ENCODE measurements at regions not wholly inside any gene's neighbourhood (a gene's known extent, or its start where the extent isn't known, plus 50 kb on each side); places are given as distances from the start of the nearest gene placed in this dataset.

DNA sequence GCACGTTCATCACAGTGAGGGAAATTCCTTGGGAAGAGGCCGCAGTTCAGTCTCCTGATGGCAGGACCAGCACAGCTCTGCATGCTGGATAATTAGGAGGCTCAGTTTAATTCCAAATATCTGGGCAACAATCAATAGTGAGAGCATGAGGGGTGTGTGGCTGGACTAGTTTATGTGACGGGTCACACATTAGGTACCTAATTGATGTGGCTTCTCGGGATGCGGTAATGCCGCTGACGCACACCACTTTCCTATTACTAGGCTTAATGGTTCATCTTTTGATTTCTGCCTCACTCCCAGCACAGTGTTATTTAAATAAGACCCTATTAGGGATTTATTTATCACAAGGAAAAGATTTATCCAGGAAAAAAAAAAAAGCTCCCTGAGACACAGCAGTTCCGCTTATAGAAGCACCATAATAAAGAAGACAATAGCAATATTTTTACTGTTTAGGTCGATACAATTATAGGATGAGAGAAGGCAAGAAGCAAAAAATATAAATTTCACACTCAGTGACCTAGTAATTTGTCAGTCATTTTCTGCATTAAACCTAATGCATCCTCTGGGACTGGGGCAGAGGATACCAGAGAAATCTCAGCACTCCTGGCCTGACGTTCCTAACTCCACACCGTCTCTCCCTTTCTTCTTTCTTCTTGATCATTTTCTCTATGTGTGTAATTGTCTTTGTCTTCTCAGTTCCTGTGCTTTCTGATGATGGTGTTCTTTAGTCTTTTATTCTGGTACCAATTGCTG, 264.7 kb upstream of the SLC14A2 start:
- 100% methylated on average over 1 of the region's 11 CpGs for WGBS (ENCODE audit: insufficient coverage)
- no peak overlapping the region for H3K4me3 ChIP-seq (ENCODE audit: low read length)
- no peak for DNase-seq

GRCh38 chr18:45352874-45353273, 262.4 kb upstream of the SLC14A2 start:
- Histone ChIP-seq H3K27me3 (ENCODE audit: control insufficient read depth, insufficient read depth, low read length) (no peaks in the 10 kb centered on the region), H3K27ac (ENCODE audit: low read length) (no peak overlapping the region), H3K4me1 (ENCODE audit: control insufficient read depth, insufficient read depth, low read length) (peaks cover 2% of the 10 kb centered on the region), H3K4me3 (ENCODE audit: low read length) (no peak overlapping the region), H3K9me3 (replicated peaks; ENCODE audit: control insufficient read depth, low read depth, low read length) (no peaks in the 10 kb centered on the region), H3K36me3 (ENCODE audit: control insufficient read depth, insufficient read depth, low read length) (no peaks in the 10 kb centered on the region)
- 89% methylated on average over 3 of the region's 5 CpGs for WGBS (ENCODE audit: insufficient coverage)
- DNase-seq: no peak

More for the DNA sequence above, 264.7 kb upstream of the SLC14A2 start:
- no peaks in the 10 kb centered on the region for H3K9me3 ChIP-seq (replicated peaks; ENCODE audit: control insufficient read depth, low read depth, low read length)
- H3K4me1 ChIP-seq (ENCODE audit: control insufficient read depth, insufficient read depth, low read length): peaks cover 2% of the 10 kb centered on the region
- H3K27ac ChIP-seq (ENCODE audit: low read length): no peak overlapping the region
- H3K36me3 ChIP-seq (ENCODE audit: control insufficient read depth, insufficient read depth, low read length): no peaks in the 10 kb centered on the region
- no peaks in the 10 kb centered on the region for H3K27me3 ChIP-seq (ENCODE audit: control insufficient read depth, insufficient read depth, low read length)

DNA sequence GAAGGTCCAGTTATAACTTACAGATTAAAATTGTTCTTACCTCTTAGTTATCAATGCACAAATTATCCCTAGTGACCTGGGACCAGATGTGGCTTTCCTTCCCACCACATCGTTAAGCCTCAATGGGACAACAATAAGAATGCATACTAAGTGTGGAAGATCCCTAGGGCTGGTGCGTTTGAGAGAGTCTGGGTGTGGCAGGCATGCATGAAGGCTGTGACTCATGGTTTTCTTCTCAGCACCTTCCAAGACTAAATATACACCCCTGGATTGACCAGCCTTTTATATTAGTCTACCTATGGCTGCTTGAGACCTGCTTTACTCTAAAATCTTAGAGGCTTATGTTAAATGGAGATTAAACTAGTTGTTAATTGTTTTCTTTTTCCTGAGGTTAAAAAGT, 261.7 kb upstream of the SLC14A2 start:
- peaks cover 5% of the 10 kb centered on the region for H3K4me1 ChIP-seq (ENCODE audit: control insufficient read depth, insufficient read depth, low read length)
- H3K9me3 ChIP-seq (replicated peaks; ENCODE audit: control insufficient read depth, low read depth, low read length): no peaks in the 10 kb centered on the region
- no peak for DNase-seq
- no peak overlapping the region for H3K27ac ChIP-seq (ENCODE audit: low read length)
- H3K4me3 ChIP-seq (ENCODE audit: low read length): no peak overlapping the region
- no peaks in the 10 kb centered on the region for H3K36me3 ChIP-seq (ENCODE audit: control insufficient read depth, insufficient read depth, low read length)
- WGBS (ENCODE audit: insufficient coverage): no CpG with 5 or more reads among the region's 2 CpGs
- no peaks in the 10 kb centered on the region for H3K27me3 ChIP-seq (ENCODE audit: control insufficient read depth, insufficient read depth, low read length)

DNA sequence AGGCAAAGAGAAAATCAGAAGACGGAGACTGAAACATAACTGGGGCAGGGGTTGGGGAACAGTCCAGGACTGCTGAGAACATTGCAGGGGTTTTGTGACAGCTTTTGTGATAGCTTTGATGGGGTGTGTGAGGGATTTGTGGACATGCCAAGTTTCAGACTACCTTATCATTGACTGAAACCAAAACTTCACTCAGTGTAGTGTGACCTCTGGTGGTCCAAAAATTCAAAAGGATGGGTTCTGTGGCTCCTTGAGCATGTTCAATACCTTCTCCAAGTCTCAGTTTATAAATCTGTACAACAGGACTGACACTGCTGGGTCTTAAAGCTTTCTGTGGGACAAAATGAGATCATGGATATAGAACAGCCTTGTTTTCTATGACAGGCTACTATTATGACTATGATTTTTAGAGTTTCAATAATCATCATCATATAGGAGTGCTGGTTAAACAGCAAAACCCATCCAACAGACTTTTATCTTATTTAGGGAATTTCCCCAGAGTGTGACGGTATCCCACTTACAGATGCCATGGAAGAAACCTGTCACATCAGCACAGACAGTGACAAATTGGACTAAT, 259.2 kb upstream of the SLC14A2 start:
- no peaks in the 10 kb centered on the region for H3K36me3 ChIP-seq (ENCODE audit: control insufficient read depth, insufficient read depth, low read length)
- H3K4me1 ChIP-seq (ENCODE audit: control insufficient read depth, insufficient read depth, low read length): peaks cover 16% of the 10 kb centered on the region
- H3K27ac ChIP-seq (ENCODE audit: low read length): no peak overlapping the region
- no peak overlapping the region for H3K4me3 ChIP-seq (ENCODE audit: low read length)
- no peaks in the 10 kb centered on the region for H3K27me3 ChIP-seq (ENCODE audit: control insufficient read depth, insufficient read depth, low read length)
- peak; percentile 46 for DNase-seq
- no peaks in the 10 kb centered on the region for H3K9me3 ChIP-seq (replicated peaks; ENCODE audit: control insufficient read depth, low read depth, low read length)
- WGBS (ENCODE audit: insufficient coverage): 75% methylated on average over 1 of the region's 2 CpGs

- WGBS (ENCODE audit: insufficient coverage): 70% methylated on average over 2 of the region's 5 CpGs
- Histone ChIP-seq H3K36me3 (ENCODE audit: control insufficient read depth, insufficient read depth, low read length) (no peaks in the 10 kb centered on the region), H3K27ac (ENCODE audit: low read length) (no peak overlapping the region), H3K27me3 (ENCODE audit: control insufficient read depth, insufficient read depth, low read length) (no peaks in the 10 kb centered on the region), H3K9me3 (replicated peaks; ENCODE audit: control insufficient read depth, low read depth, low read length) (no peaks in the 10 kb centered on the region), H3K4me1 (ENCODE audit: control insufficient read depth, insufficient read depth, low read length) (peaks cover 29% of the 10 kb centered on the region), H3K4me3 (ENCODE audit: low read length) (no peak overlapping the region)
- peak; percentile 70 for DNase-seq
These were observed 257.4 kb upstream of the SLC14A2 start for GRCh38 chr18:45357686-45358470.

DNA sequence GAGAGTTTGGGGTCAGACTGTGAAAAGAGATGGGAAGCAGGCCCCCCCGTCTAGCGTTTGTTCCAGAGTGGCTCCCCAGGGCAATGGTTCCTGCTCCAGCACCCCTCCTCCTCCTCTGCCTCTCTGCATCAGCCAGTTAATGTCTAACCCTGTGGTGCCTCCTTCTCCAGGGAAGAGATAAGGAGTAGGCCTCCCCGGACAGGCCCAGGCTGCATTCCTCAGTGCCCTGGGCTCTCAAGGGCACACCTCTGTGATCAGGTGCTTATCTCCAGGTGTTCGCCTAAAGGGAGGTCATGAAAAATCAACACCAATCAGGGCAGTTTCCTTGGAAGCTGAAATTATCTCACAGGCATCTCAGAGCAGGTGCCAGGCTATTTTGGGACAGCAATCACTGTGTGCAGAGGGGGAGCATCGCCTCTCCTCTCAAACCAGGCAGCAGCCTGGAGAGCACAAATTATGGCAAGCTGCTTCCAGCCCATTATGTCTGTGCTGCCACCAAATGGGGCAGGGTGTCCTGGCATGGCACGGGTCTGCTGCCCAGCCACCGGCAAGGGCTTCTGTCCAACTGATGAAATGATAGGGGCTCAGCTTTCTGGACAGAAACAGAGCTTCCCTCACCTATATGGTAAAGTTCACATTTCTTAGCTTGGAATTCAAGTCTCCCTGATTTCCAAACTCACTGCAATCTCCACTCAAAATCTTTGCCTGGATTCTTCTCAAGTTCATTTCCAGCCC, 255.8 kb upstream of the SLC14A2 start:
- DNase-seq: peak; percentile 36
- Histone ChIP-seq H3K36me3 (ENCODE audit: control insufficient read depth, insufficient read depth, low read length) (no peaks in the 10 kb centered on the region), H3K27me3 (ENCODE audit: control insufficient read depth, insufficient read depth, low read length) (no peaks in the 10 kb centered on the region), H3K4me1 (ENCODE audit: control insufficient read depth, insufficient read depth, low read length) (peaks cover 34% of the 10 kb centered on the region), H3K4me3 (ENCODE audit: low read length) (no peak overlapping the region), H3K27ac (ENCODE audit: low read length) (no peak overlapping the region), H3K9me3 (replicated peaks; ENCODE audit: control insufficient read depth, low read depth, low read length) (no peaks in the 10 kb centered on the region)
- WGBS (ENCODE audit: insufficient coverage): 77% methylated on average over 4 of the region's 7 CpGs

- Histone ChIP-seq H3K9me3 (replicated peaks; ENCODE audit: control insufficient read depth, low read depth, low read length) (no peaks in the 10 kb centered on the region), H3K36me3 (ENCODE audit: control insufficient read depth, insufficient read depth, low read length) (no peaks in the 10 kb centered on the region), H3K27me3 (ENCODE audit: control insufficient read depth, insufficient read depth, low read length) (no peaks in the 10 kb centered on the region), H3K27ac (ENCODE audit: low read length) (no peak overlapping the region), H3K4me1 (ENCODE audit: control insufficient read depth, insufficient read depth, low read length) (peaks cover 34% of the 10 kb centered on the region), H3K4me3 (ENCODE audit: low read length) (no peak overlapping the region)
- DNase-seq: peak; percentile 63
- WGBS (ENCODE audit: insufficient coverage): no CpG with 5 or more reads among the region's 4 CpGs
These were observed 254.0 kb upstream of the SLC14A2 start for GRCh38 chr18:45361125-45361851.

GRCh38 chr18:45363196-45363595, 252.1 kb upstream of the SLC14A2 start:
- Histone ChIP-seq H3K9me3 (replicated peaks; ENCODE audit: control insufficient read depth, low read depth, low read length) (no peaks in the 10 kb centered on the region), H3K4me1 (ENCODE audit: control insufficient read depth, insufficient read depth, low read length) (peaks cover 31% of the 10 kb centered on the region), H3K4me3 (ENCODE audit: low read length) (no peak overlapping the region), H3K27me3 (ENCODE audit: control insufficient read depth, insufficient read depth, low read length) (no peaks in the 10 kb centered on the region), H3K36me3 (ENCODE audit: control insufficient read depth, insufficient read depth, low read length) (no peaks in the 10 kb centered on the region), H3K27ac (ENCODE audit: low read length) (no peak overlapping the region)
- WGBS (ENCODE audit: insufficient coverage): 100% methylated on average over 2 of the region's 4 CpGs
- no peak for DNase-seq

DNA sequence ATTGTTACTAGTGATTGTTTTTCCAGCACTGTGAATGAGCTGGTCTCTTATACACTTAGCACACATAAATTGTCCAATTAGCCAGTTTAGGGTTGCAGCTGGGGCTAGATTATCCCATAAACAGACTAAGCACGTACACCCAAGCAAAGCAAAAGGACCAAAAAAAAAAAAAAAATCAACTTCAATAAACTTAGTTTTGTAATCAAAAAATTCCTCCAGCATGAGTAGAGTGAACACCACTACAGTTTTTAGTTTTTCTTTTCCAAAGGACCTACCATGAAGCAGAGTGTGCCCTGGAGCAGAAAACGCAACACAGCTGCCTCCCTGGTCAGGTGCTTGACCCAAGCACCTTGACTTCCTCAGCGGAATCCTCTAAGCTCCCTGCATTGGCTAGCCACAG, 249.4 kb upstream of the SLC14A2 start:
- Histone ChIP-seq H3K36me3 (ENCODE audit: control insufficient read depth, insufficient read depth, low read length) (no peaks in the 10 kb centered on the region), H3K9me3 (replicated peaks; ENCODE audit: control insufficient read depth, low read depth, low read length) (no peaks in the 10 kb centered on the region), H3K27ac (ENCODE audit: low read length) (no peak overlapping the region), H3K4me3 (ENCODE audit: low read length) (no peak overlapping the region), H3K4me1 (ENCODE audit: control insufficient read depth, insufficient read depth, low read length) (peaks cover 29% of the 10 kb centered on the region), H3K27me3 (ENCODE audit: control insufficient read depth, insufficient read depth, low read length) (no peaks in the 10 kb centered on the region)
- WGBS (ENCODE audit: insufficient coverage): 60% methylated on average over 2 of the region's 3 CpGs
- no peak for DNase-seq
